Ishikawa (cell line): ENCODE measurements at regions not wholly inside any gene's neighbourhood (a gene's known extent, or its start where the extent isn't known, plus 50 kb on each side); places are given as distances from the start of the nearest gene placed in this dataset.

Experiments used
- CEBPB ChIP-seq: IDR thresholded peaks from 2 replicates; pipeline ENCODE4 v1.6.1; 2012
- CREB1 ChIP-seq: IDR thresholded peaks from 2 replicates; pipeline ENCODE4 v1.6.1; 2012; ENCODE audit warnings: low read depth
- EGR1 ChIP-seq: IDR thresholded peaks from 2 replicates; pipeline ENCODE4 v1.6.1; 2012
- EP300 ChIP-seq: IDR thresholded peaks from 2 replicates; pipeline ENCODE4 v1.6.1; 2012; ENCODE audit warnings: borderline replicate concordance
- FOXM1 ChIP-seq: IDR thresholded peaks from 2 replicates; pipeline ENCODE4 v1.6.1; 2012; ENCODE audit warnings: low read depth, borderline replicate concordance
- MAX ChIP-seq: IDR thresholded peaks from 2 replicates; pipeline ENCODE4 v1.6.1; 2012
- NFIC ChIP-seq: IDR thresholded peaks from 2 replicates; pipeline ENCODE4 v1.6.1; 2012
- RAD21 ChIP-seq: IDR thresholded peaks from 2 replicates; pipeline ENCODE4 v1.6.1; 2012; ENCODE audit warnings: low read depth
- REST ChIP-seq: IDR thresholded peaks from 2 replicates; pipeline ENCODE4 v1.6.1; 2012; ENCODE audit warnings: low read depth, mild to moderate bottlenecking
- TAF1 ChIP-seq: IDR thresholded peaks from 2 replicates; pipeline ENCODE4 v1.6.1; 2012; ENCODE audit warnings: low read depth, mild to moderate bottlenecking
- TCF12 ChIP-seq: IDR thresholded peaks from 2 replicates; pipeline ENCODE4 v1.6.1; 2012; ENCODE audit warnings: low read depth
- TEAD4 ChIP-seq: IDR thresholded peaks from 2 replicates; pipeline ENCODE4 v1.6.1; 2012
- USF1 ChIP-seq: IDR thresholded peaks from 2 replicates; pipeline ENCODE4 v1.6.1; 2012
- YY1 ChIP-seq: IDR thresholded peaks from 2 replicates; pipeline ENCODE4 v1.6.1; 2012; ENCODE audit warnings: low read depth
- ZBTB7A ChIP-seq: IDR thresholded peaks from 2 replicates; pipeline ENCODE4 v1.6.1; 2012; ENCODE audit warnings: low read depth

GRCh38 chr10:128362514-128362913 lies 236.3 kb upstream of the MKI67 start:
- TF ChIP-seq ZBTB7A (no peak), TCF12 (no peak), EGR1 (no peak), TEAD4 (no peak), RAD21 (no peak), USF1 (no peak), MAX (no peak), EP300 (no peak), FOXM1 (no peak), NFIC (no peak), REST (no peak), TAF1 (no peak), CEBPB (no peak), YY1 (no peak), CREB1 (no peak)

- no peak for TF ChIP-seq NFIC
- no peak for TF ChIP-seq ZBTB7A
- TF ChIP-seq TAF1 = no peak
- no peak for TF ChIP-seq TEAD4
- no peak for TF ChIP-seq FOXM1
- TF ChIP-seq MAX = no peak
- no peak for TF ChIP-seq RAD21
- no peak for TF ChIP-seq CREB1
- TF ChIP-seq TCF12 = no peak
- TF ChIP-seq EP300 = no peak
- TF ChIP-seq USF1 = no peak
- no peak for TF ChIP-seq EGR1
- TF ChIP-seq REST = no peak
- no peak for TF ChIP-seq YY1
- no peak for TF ChIP-seq CEBPB
Measured at GRCh38 chr10:128364631-128365030, 238.4 kb upstream of the MKI67 start.

GRCh38 chr10:128365156-128365725 lies 239.0 kb upstream of the MKI67 start:
- no peak for TF ChIP-seq ZBTB7A
- TF ChIP-seq MAX = no peak
- no peak for TF ChIP-seq TEAD4
- no peak for TF ChIP-seq REST
- TF ChIP-seq RAD21 = no peak
- no peak for TF ChIP-seq CREB1
- TF ChIP-seq NFIC = no peak
- TF ChIP-seq CEBPB = no peak
- TF ChIP-seq EGR1 = no peak
- TF ChIP-seq USF1 = no peak
- no peak for TF ChIP-seq FOXM1
- no peak for TF ChIP-seq TCF12
- TF ChIP-seq YY1 = no peak
- TF ChIP-seq TAF1 = no peak

- TF ChIP-seq TEAD4 = no peak
- no peak for TF ChIP-seq REST
- no peak for TF ChIP-seq TAF1
- TF ChIP-seq EGR1 = no peak
- no peak for TF ChIP-seq EP300
- no peak for TF ChIP-seq MAX
- no peak for TF ChIP-seq RAD21
- TF ChIP-seq ZBTB7A = no peak
- no peak for TF ChIP-seq NFIC
Measured at GRCh38 chr10:128367807-128368206, 241.6 kb upstream of the MKI67 start.
